HepG2 (cell line): ENCODE measurements at regions not wholly inside any gene's neighbourhood (a gene's known extent, or its start where the extent isn't known, plus 50 kb on each side); places are given as distances from the start of the nearest gene placed in this dataset.

Experiments
- ATAC-seq: fragments of 200-7000 bp; cut with Tn5 transposase; 3 replicates; pipeline ENCODE4 v1.9.1; 2020; ENCODE audit warnings: mild to moderate bottlenecking, moderate library complexity
- BruUV-seq: library from RNA; stranded (reverse); fragments of 400-500 nt; replicated peaks from 2 replicates; lab custom pipeline; 2021; lab: Mats Ljungman, UMichigan
- CTCF ChIA-PET: fragments of 300-600 bp; formaldehyde crosslinking; extraction: SDS; loops from one replicate; lab custom pipeline; 2021; ENCODE audit warnings: low total read pairs, inconsistent platforms, low intra/inter-chr PET ratio; lab: Yijun Ruan, JAX
- POLR2A ChIA-PET: fragments of 350-600 bp; sonication (Branson Sonifier 250); formaldehyde crosslinking; loops from one replicate; lab custom pipeline; 2020; ENCODE audit warnings: antibody characterized with exemption, inconsistent platforms; lab: Yijun Ruan, JAX
- DNase-seq: peaks from one replicate; pipeline ENCODE4 v3.0.0-alpha.2; 2015; ENCODE audit warnings: low spot score
- FAIRE-seq: peaks from 3 replicates; lab custom pipeline; 2011; peaks lifted over from hg19 to GRCh38; lab: Jason Lieb, UNC
- H2AFZ ChIP-seq: one replicate; pipeline ENCODE4 v1.6.1; 2011; ENCODE audit warnings: low read length, inconsistent platforms
- H3K27ac ChIP-seq: fragments of 300-600 bp; 3 replicates; pipeline ENCODE4 v1.8.0; 2011; ENCODE audit warnings: mixed run types, mild to moderate bottlenecking, mixed read lengths, low read length, inconsistent platforms; ENCODE audit not compliant: insufficient read depth; ENCODE audit errors: extremely low read length
- H3K27me3 ChIP-seq, 2 experiments: fragments of 200-600 bp in 1 of 2; 2 replicates in 1 of 2; 3 replicates in 1 of 2; pipeline versions ENCODE4 v1.6.0 to v1.8.0; 2011; ENCODE audit warnings: low read length in 2 of 2, mild to moderate bottlenecking in 2 of 2, moderate library complexity in 2 of 2, inconsistent platforms in 1 of 2; ENCODE audit not compliant: insufficient read depth in 2 of 2, control insufficient read depth in 1 of 2
- H3K36me3 ChIP-seq, 2 experiments: fragments of 200-600 bp in 1 of 2; replicated peaks in 1 of 2; 2 replicates in 1 of 2; 3 replicates in 1 of 2; pipeline versions ENCODE4 v1.5.1 to v1.8.0; 2011; ENCODE audit warnings: low read length in 2 of 2, inconsistent platforms in 1 of 2; ENCODE audit not compliant: insufficient read depth in 2 of 2, control insufficient read depth in 1 of 2
- H3K4me1 ChIP-seq: 2 replicates; pipeline ENCODE4 v1.5.1; 2012; ENCODE audit warnings: low read length, inconsistent platforms; ENCODE audit not compliant: insufficient read depth
- H3K4me2 ChIP-seq: 2 replicates; pipeline ENCODE4 v1.6.0; 2011; ENCODE audit warnings: low read depth, low read length, inconsistent platforms
- H3K4me3 ChIP-seq, 3 experiments: fragments of 200-600 bp in 1 of 3; sonication (generic), shearing (Covaris generic) in 1 of 3; replicated peaks in 1 of 3; 2 replicates each; pipeline ENCODE4 v1.5.1; 2011 to 2016; ENCODE audit warnings: low read length in 3 of 3, inconsistent platforms in 2 of 3, low read depth in 2 of 3, mild to moderate bottlenecking in 2 of 3, control low read depth in 1 of 3, mixed read lengths in 1 of 3; ENCODE audit not compliant: insufficient read depth in 1 of 3
- H3K79me2 ChIP-seq: one replicate; pipeline ENCODE4 v1.6.1; 2011; ENCODE audit warnings: low read length, inconsistent platforms; ENCODE audit not compliant: insufficient read depth
- H3K9ac ChIP-seq: 2 replicates; pipeline ENCODE4 v1.6.0; 2011; ENCODE audit warnings: mild to moderate bottlenecking, low read depth, low read length, inconsistent platforms; ENCODE audit not compliant: insufficient read depth
- H3K9me3 ChIP-seq: 2 replicates; pipeline ENCODE4 v1.5.1; 2012; ENCODE audit warnings: mild to moderate bottlenecking, low read length
- H4K20me1 ChIP-seq: 2 replicates; pipeline ENCODE4 v1.6.0; 2011; ENCODE audit warnings: inconsistent platforms, mild to moderate bottlenecking, low read length, moderate library complexity; ENCODE audit not compliant: insufficient read depth
- CCAR2 ChIP-seq: fragments of 200-400 bp; formaldehyde crosslinking; optimal IDR thresholded peaks from 2 replicates; pipeline ENCODE3; 2018; ENCODE audit warnings: low read depth, mild to moderate bottlenecking, low read length, moderate library complexity
- CERS6 ChIP-seq: sonication (generic); formaldehyde crosslinking; IDR thresholded peaks from 2 replicates; pipeline ENCODE4 v1.5.0; 2020; ENCODE audit warnings: missing genetic modification reagents
- DPF2 ChIP-seq: sonication (generic); formaldehyde crosslinking; IDR thresholded peaks from 2 replicates; pipeline ENCODE4 v1.4.0; 2020; ENCODE audit warnings: mild to moderate bottlenecking, low read depth, missing genetic modification reagents, borderline replicate concordance
- ETV6 ChIP-seq: sonication (generic); formaldehyde crosslinking; conservative IDR thresholded peaks from 2 replicates; pipeline ENCODE4 v1.4.0; 2020; ENCODE audit warnings: missing genetic modification reagents
- FOSL2 ChIP-seq: sonication (generic); formaldehyde crosslinking; IDR thresholded peaks from 2 replicates; pipeline ENCODE4 v1.4.0; 2020; ENCODE audit warnings: missing genetic modification reagents
- FOXP1 ChIP-seq, 2 experiments: fragments of 450-650 bp in 1 of 2; IDR thresholded peaks; 2 replicates each; pipeline ENCODE4 v1.6.1; 2017 to 2018; ENCODE audit warnings: antibody characterized with exemption in 1 of 2
- GFI1 ChIP-seq: sonication (generic); formaldehyde crosslinking; IDR thresholded peaks from 2 replicates; pipeline ENCODE4 v1.5.0; 2020; ENCODE audit warnings: missing genetic modification reagents, mild to moderate bottlenecking, borderline replicate concordance
- HOXA5 ChIP-seq: sonication (generic); formaldehyde crosslinking; IDR thresholded peaks from 2 replicates; pipeline ENCODE4 v1.4.0; 2020; ENCODE audit warnings: missing genetic modification reagents
- NCOA1 ChIP-seq: sonication (generic); formaldehyde crosslinking; IDR thresholded peaks from 2 replicates; pipeline ENCODE4 v1.9.0; 2021; ENCODE audit warnings: missing genetic modification reagents
- NR2C2 ChIP-seq: sonication (generic); formaldehyde crosslinking; IDR thresholded peaks from 2 replicates; pipeline ENCODE4 v1.4.0; 2020; ENCODE audit warnings: missing genetic modification reagents, mild to moderate bottlenecking, moderate library complexity, borderline replicate concordance
- SNRNP70 ChIP-seq: fragments of 200-400 bp; formaldehyde crosslinking; IDR thresholded peaks from 2 replicates; pipeline ENCODE4 v1.6.1; 2017; ENCODE audit warnings: mild to moderate bottlenecking, low read depth, low read length, moderate library complexity
- ZBTB21 ChIP-seq: sonication (generic); formaldehyde crosslinking; IDR thresholded peaks from 2 replicates; pipeline ENCODE4 v1.4.0; 2020; ENCODE audit warnings: missing genetic modification reagents
- ZNF354B ChIP-seq: sonication (generic); formaldehyde crosslinking; IDR thresholded peaks from 2 replicates; pipeline ENCODE4 v1.8.0; 2022; ENCODE audit warnings: mild to moderate bottlenecking, missing genetic modification reagents
- ZNF546 ChIP-seq: sonication (generic); formaldehyde crosslinking; conservative IDR thresholded peaks from 2 replicates; pipeline ENCODE4 v1.8.1; 2023; ENCODE audit warnings: mild to moderate bottlenecking, missing genetic modification reagents
- ZNF687 ChIP-seq: sonication (generic); formaldehyde crosslinking; IDR thresholded peaks from 2 replicates; pipeline ENCODE4 v1.5.1; 2020; ENCODE audit warnings: mild to moderate bottlenecking, missing genetic modification reagents, moderate library complexity
- WGBS: methylation state at CpG from one replicate; pipeline ENCODE4 v1.1.6; 2017; ENCODE audit warnings: low lambda C conversion rate; 5-methylcytosine and 5-hydroxymethylcytosine counted together
- in situ Hi-C: cut with HindIII; loops from 2 replicates; pipeline ENCODE4 v1.10.0; 2017; ENCODE audit warnings: low pct_unique_long_range_greater_than_20kb; ENCODE audit not compliant: extremely low pct_ligation_motif_present
- intact Hi-C: fragments of 100-400 bp; cut with micrococcal nuclease; formaldehyde crosslinking; loops from one replicate; pipeline ENCODE4 v1.10.0; 2022; ENCODE audit not compliant: unreplicated experiment

GRCh38 chr4:14400307-14400706, 602.0 kb upstream of the CPEB2 start (continued):
- TF ChIP-seq ETV6 (CRISPR knock-in tag) = no peak
- no peak for TF ChIP-seq ZNF687
- TF ChIP-seq ZNF546 (CRISPR knock-in tag) = no peak
- no peak for TF ChIP-seq NR2C2

GRCh38 chr4:14403132-14403531, 599.1 kb upstream of the CPEB2 start:
- POLR2A ChIA-PET = no interaction called here
- CTCF ChIA-PET = no interaction called here
- 0% methylated on average over 1 of the region's 1 CpG for WGBS
- Histone ChIP-seq H3K4me3 (no peak overlapping the region), H3K27me3 (no peaks in the 10 kb centered on the region), H3K9ac (no peak overlapping the region), H4K20me1 (no peaks in the 10 kb centered on the region), H3K27ac (no peak overlapping the region), H3K9me3 (peaks cover 77% of the 10 kb centered on the region), H3K36me3 (no peaks in the 10 kb centered on the region), H2AFZ (no peak overlapping the region), H3K79me2 (no peaks in the 10 kb centered on the region), H3K4me2 (no peak overlapping the region), H3K4me1 (no peaks in the 10 kb centered on the region)
- TF ChIP-seq GFI1 (CRISPR knock-in tag) (no peak), DPF2 (no peak), CCAR2 (no peak), ZNF354B (no peak), HOXA5 (no peak), FOSL2 (CRISPR knock-in tag) (no peak), SNRNP70 (no peak), FOXP1 (IDR thresholded peaks at IDR 0.05) (no peak), FOXP1 (CRISPR knock-in tag; IDR thresholded peaks at IDR 0.05) (no peak), ZBTB21 (CRISPR knock-in tag) (no peak), NCOA1 (CRISPR knock-in tag) (no peak), CERS6 (no peak)
- FAIRE-seq (no peak), ATAC-seq (no peak), DNase-seq (no peak)
- intact Hi-C loops = no loop called here
- BruUV-seq = no TSS peak
- in situ Hi-C loops = no loop called here
